Activated naive CD4-positive, alpha-beta T cell treated with anti-CD3 and anti-CD28 coated beads, Interleukin-2, amount 10 ng/mL, durations not matched to agents 7 days and 5 days (primary cell): ENCODE measurements at regions not wholly inside any gene's neighbourhood (a gene's known extent, or its start where the extent isn't known, plus 50 kb on each side); places are given as distances from the start of the nearest gene placed in this dataset.

Experiments used
- CTCF ChIA-PET: fragments of 350-600 bp; sonication (Branson Sonifier 250); formaldehyde crosslinking; loops from one replicate; lab custom pipeline; 2021; ENCODE audit warnings: antibody characterized with exemption; lab: Charles Lee
- DNase-seq: peaks from one replicate; pipeline ENCODE4 v3.0.0-alpha.2; 2020
- H3K27ac Mint-ChIP-seq: one replicate; pipeline ENCODE4 v1.8.0; 2021; ENCODE audit warnings: mild to moderate bottlenecking, moderate library complexity, mixed read lengths
- H3K27me3 Mint-ChIP-seq: one replicate; pipeline ENCODE4 v1.8.0; 2021; ENCODE audit warnings: mild to moderate bottlenecking, mixed read lengths
- H3K36me3 Mint-ChIP-seq: one replicate; pipeline ENCODE4 v1.8.0; 2021; ENCODE audit warnings: mixed read lengths
- H3K4me1 Mint-ChIP-seq: one replicate; pipeline ENCODE4 v1.8.0; 2021; ENCODE audit warnings: mixed read lengths
- H3K4me3 Mint-ChIP-seq: one replicate; pipeline ENCODE4 v1.8.0; 2021; ENCODE audit warnings: mild to moderate bottlenecking, moderate library complexity, mixed read lengths
- H3K9me3 Mint-ChIP-seq: one replicate; pipeline ENCODE4 v1.8.0; 2021; ENCODE audit warnings: mixed read lengths

DNA sequence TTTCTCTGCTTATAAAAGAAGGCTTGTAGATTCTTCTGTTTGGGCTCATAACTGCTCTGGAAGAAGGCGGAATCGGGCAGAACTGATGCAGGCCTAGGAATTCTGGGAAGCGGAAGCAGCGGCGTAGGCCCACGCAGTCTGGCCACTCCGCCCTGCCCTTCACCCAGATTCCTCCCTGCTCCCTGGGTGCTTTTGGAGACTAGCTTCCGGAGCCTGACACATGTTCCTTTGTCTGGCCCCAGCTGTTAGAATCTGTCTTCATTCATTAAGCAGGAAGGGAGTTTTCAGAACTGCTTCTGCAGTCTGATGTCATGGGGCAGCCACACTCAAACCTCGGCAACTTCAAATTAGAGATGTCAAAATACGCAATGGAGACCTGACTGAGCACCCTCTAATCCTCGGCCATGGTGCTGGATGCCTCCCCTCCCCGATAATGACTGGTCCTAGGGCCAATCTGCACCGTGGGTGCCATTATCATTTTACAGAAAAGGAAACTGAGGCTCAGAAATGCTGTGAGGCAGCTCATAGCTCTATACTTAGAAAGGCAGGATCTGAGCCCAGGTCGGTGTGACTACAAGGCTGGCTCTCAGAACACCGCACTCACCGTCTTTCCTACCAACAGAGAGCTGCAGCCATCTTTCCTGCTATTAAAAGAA is 275.7 kb downstream of the MYCN start:
- Mint-ChIP-seq H3K9me3 (no peaks in the 10 kb centered on the region), H3K27ac (no peak overlapping the region), H3K4me3 (no peak overlapping the region), H3K4me1 (no peaks in the 10 kb centered on the region), H3K36me3 (no peaks in the 10 kb centered on the region), H3K27me3 (no peaks in the 10 kb centered on the region)
- CTCF ChIA-PET = no interaction called here
- DNase-seq = no peak

DNA sequence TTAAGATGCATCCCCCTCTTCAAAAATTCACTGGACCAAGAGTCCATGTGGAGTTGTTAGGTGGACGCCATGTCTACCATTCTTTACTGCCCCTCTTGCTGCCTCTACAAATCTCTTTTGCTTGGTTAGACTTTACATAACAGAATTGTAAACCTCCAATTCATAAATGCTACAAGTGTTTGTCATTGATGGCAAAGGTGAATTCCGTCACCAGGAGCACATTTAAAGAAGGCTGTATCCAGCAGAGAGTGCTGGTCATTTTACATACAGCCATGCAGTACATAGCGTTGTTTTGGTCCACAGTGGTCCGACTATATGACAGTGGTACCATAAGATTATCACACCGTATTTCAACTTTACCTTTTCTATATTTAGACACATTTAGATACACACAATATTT is 274.5 kb downstream of the MYCN start:
- no peak overlapping the region for H3K27ac Mint-ChIP-seq
- DNase-seq = no peak
- H3K4me3 Mint-ChIP-seq = no peak overlapping the region
- CTCF ChIA-PET = no interaction called here
- no peaks in the 10 kb centered on the region for H3K36me3 Mint-ChIP-seq
- no peaks in the 10 kb centered on the region for H3K27me3 Mint-ChIP-seq
- H3K4me1 Mint-ChIP-seq = no peaks in the 10 kb centered on the region
- H3K9me3 Mint-ChIP-seq = no peaks in the 10 kb centered on the region

- DNase-seq = no peak
- CTCF ChIA-PET = no interaction called here
- no peak overlapping the region for H3K27ac Mint-ChIP-seq
- H3K36me3 Mint-ChIP-seq = no peaks in the 10 kb centered on the region
- H3K9me3 Mint-ChIP-seq = no peaks in the 10 kb centered on the region
- no peak overlapping the region for H3K4me3 Mint-ChIP-seq
- no peaks in the 10 kb centered on the region for H3K4me1 Mint-ChIP-seq
- H3K27me3 Mint-ChIP-seq = no peaks in the 10 kb centered on the region
Observed at GRCh38 chr2:16214391-16214790, 274.0 kb downstream of the MYCN start.

DNA sequence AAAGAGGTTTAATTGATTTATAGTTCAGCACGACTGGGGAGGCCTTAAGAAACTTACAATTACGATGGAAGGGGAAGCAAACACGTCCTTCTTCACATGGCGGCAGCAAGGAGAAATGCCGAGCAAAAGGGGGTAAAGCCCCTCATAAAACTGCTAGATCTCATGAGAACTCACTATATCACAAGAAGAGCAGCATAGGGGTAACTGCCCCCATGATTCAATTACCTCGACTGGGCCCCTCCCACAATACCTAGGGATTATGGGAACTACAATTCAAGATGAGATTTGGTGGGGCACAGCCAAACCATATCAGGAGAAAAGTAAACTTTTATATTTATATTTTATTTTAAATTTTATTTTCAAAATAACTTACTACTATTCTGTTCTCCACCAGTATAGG is 272.0 kb downstream of the MYCN start:
- no peaks in the 10 kb centered on the region for H3K27me3 Mint-ChIP-seq
- no peak overlapping the region for H3K27ac Mint-ChIP-seq
- H3K9me3 Mint-ChIP-seq = peaks cover 3% of the 10 kb centered on the region
- H3K4me3 Mint-ChIP-seq = no peak overlapping the region
- CTCF ChIA-PET = no interaction called here
- no peaks in the 10 kb centered on the region for H3K36me3 Mint-ChIP-seq
- DNase-seq = no peak
- no peaks in the 10 kb centered on the region for H3K4me1 Mint-ChIP-seq

DNA sequence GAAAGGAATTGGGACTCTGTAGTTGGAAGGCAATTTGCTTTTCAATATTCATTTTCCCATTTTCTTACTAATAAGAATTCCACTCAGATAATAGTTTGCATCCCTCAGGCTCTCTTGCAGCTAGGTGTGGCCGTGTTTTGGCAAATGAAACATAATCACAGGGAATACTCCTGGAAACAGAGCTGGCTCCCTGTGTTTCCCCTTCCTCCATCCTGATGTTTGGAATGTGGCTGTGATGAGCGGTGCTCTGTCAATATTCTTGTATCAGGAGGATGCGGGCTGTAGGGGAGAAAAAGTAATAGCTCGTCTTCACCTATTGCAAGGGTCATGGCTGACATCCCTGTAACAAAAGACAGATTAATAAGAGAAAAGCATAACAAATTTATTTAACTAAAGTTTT is 271.0 kb downstream of the MYCN start:
- Mint-ChIP-seq H3K27me3 (peaks cover 3% of the 10 kb centered on the region), H3K9me3 (peaks cover 3% of the 10 kb centered on the region), H3K4me3 (no peak overlapping the region), H3K27ac (no peak overlapping the region), H3K36me3 (no peaks in the 10 kb centered on the region), H3K4me1 (no peaks in the 10 kb centered on the region)
- CTCF ChIA-PET = no interaction called here
- no peak for DNase-seq

DNA sequence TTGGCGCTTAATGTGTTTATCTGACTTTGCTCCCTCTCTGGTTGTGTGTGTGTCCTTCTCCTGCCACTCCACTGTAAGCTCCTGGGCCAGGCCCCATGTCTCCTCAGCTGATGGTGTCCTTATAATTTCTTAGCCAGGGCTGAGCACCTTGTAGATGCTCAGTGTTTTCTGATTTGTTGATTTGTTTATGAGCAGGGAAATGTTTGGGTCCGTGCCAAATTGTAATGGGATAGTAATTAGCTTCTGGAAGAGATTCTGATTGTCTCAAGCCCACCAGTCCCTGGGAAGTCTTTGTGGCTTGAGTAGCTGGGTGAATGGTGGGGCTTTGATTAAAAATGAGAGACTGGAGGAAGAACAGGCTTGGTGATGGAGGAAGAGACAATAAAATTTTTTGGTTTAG is 270.5 kb downstream of the MYCN start:
- peaks cover 3% of the 10 kb centered on the region for H3K9me3 Mint-ChIP-seq
- no peak overlapping the region for H3K27ac Mint-ChIP-seq
- no peak for DNase-seq
- no peak overlapping the region for H3K4me3 Mint-ChIP-seq
- CTCF ChIA-PET = no interaction called here
- peaks cover 5% of the 10 kb centered on the region for H3K27me3 Mint-ChIP-seq
- no peaks in the 10 kb centered on the region for H3K36me3 Mint-ChIP-seq
- H3K4me1 Mint-ChIP-seq = no peaks in the 10 kb centered on the region

DNA sequence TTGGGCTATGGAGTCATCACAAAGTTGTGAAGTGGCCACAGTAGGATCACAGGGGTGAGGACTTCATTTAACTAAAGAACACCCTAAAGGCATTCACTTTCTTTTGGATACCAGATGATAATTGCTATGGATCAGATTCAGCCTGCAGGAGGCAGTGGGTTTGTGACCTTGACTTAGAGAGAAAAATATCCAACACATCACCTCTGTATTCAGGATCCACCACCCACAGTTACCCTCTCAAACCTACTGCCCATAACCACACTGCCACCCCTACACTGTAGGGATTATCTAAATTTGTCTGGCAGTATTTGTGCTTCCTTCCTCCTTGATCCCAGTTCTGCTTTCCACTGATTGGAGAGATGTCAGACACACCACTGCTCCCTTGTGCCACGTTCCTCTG is 269.4 kb downstream of the MYCN start:
- CTCF ChIA-PET = no interaction called here
- peaks cover 5% of the 10 kb centered on the region for H3K27me3 Mint-ChIP-seq

GRCh38 chr2:16208921-16209320 is 268.6 kb downstream of the MYCN start:
- peaks cover 5% of the 10 kb centered on the region for H3K27me3 Mint-ChIP-seq
- H3K27ac Mint-ChIP-seq = no peak overlapping the region
- CTCF ChIA-PET = no interaction called here
- DNase-seq = no peak
- H3K9me3 Mint-ChIP-seq = peaks cover 3% of the 10 kb centered on the region
- no peaks in the 10 kb centered on the region for H3K36me3 Mint-ChIP-seq
- H3K4me1 Mint-ChIP-seq = no peaks in the 10 kb centered on the region
- no peak overlapping the region for H3K4me3 Mint-ChIP-seq

More for the DNA sequence above, 269.4 kb downstream of the MYCN start:
- Mint-ChIP-seq H3K36me3 (no peaks in the 10 kb centered on the region), H3K27ac (no peak overlapping the region), H3K4me3 (no peak overlapping the region), H3K4me1 (no peaks in the 10 kb centered on the region), H3K9me3 (peaks cover 3% of the 10 kb centered on the region)
- DNase-seq = no peak

GRCh38 chr2:16208241-16208797 is 268.0 kb downstream of the MYCN start:
- CTCF ChIA-PET = no interaction called here
- Mint-ChIP-seq H3K4me3 (no peak overlapping the region), H3K36me3 (no peaks in the 10 kb centered on the region), H3K27me3 (peaks cover 5% of the 10 kb centered on the region), H3K27ac (no peak overlapping the region), H3K9me3 (peaks cover 3% of the 10 kb centered on the region), H3K4me1 (no peaks in the 10 kb centered on the region)
- DNase-seq = no peak

DNA sequence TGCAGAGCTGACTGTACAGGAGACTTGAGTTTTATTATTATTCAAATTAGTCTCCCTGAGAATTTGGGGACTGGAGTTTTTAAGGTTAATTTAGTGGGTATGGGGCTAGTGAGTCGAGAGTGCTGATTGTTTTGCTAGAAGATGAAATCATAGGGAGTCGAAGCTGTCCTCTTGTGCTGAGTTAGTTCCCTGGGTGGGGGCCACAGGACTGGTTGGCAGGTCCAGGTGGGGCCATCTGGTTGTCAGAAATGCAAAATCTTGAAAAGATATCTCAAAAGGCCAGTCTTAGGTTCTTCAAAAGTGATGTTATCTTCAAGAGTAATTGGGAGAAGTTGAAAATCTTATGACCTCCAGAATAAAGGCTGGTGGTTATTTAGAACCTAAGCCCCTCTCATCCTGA is 267.3 kb downstream of the MYCN start:
- peaks cover 5% of the 10 kb centered on the region for H3K27me3 Mint-ChIP-seq
- H3K27ac Mint-ChIP-seq = no peak overlapping the region
- no peaks in the 10 kb centered on the region for H3K4me1 Mint-ChIP-seq
- H3K36me3 Mint-ChIP-seq = no peaks in the 10 kb centered on the region
- DNase-seq = no peak
- H3K9me3 Mint-ChIP-seq = peaks cover 3% of the 10 kb centered on the region
- CTCF ChIA-PET = no interaction called here
- H3K4me3 Mint-ChIP-seq = no peak overlapping the region

GRCh38 chr2:16207151-16207550 is 266.8 kb downstream of the MYCN start:
- Mint-ChIP-seq H3K4me1 (no peaks in the 10 kb centered on the region), H3K27me3 (peaks cover 5% of the 10 kb centered on the region), H3K4me3 (no peak overlapping the region), H3K9me3 (peaks cover 3% of the 10 kb centered on the region), H3K36me3 (no peaks in the 10 kb centered on the region), H3K27ac (no peak overlapping the region)
- DNase-seq = no peak
- CTCF ChIA-PET = no interaction called here

- no peaks in the 10 kb centered on the region for H3K36me3 Mint-ChIP-seq
- no peak overlapping the region for H3K4me3 Mint-ChIP-seq
- DNase-seq = no peak
- no peak overlapping the region for H3K27ac Mint-ChIP-seq
- H3K4me1 Mint-ChIP-seq = no peaks in the 10 kb centered on the region
- H3K9me3 Mint-ChIP-seq = peaks cover 3% of the 10 kb centered on the region
- H3K27me3 Mint-ChIP-seq = peaks cover 5% of the 10 kb centered on the region
- CTCF ChIA-PET = no interaction called here
Observed at GRCh38 chr2:16206191-16206944, 266.0 kb downstream of the MYCN start.

DNA sequence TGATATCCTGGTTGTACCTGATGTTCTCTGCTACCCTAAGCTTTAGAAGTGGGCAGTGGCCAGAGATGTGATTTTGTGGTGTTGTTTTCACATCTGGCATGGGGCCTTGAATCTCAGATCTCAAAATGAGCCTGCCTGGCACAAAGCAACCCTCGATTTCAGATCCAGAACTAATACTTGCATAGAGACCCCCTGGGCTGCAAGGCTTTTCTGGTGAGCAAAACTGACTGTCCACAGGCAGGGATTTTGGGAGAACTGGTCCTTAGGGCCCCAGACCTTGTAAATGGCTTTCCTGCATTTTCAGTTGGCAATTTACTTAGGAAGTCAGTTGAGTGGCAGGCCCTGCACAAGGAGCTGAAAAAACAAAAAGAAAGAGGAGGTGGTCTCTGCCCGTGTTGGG is 265.3 kb downstream of the MYCN start:
- H3K27me3 Mint-ChIP-seq = peaks cover 5% of the 10 kb centered on the region
- H3K36me3 Mint-ChIP-seq = no peaks in the 10 kb centered on the region
- H3K27ac Mint-ChIP-seq = no peak overlapping the region
- H3K4me3 Mint-ChIP-seq = no peak overlapping the region
- no peak for DNase-seq
- CTCF ChIA-PET = no interaction called here
- H3K4me1 Mint-ChIP-seq = no peaks in the 10 kb centered on the region
- H3K9me3 Mint-ChIP-seq = peaks cover 3% of the 10 kb centered on the region

GRCh38 chr2:16204886-16205620 is 264.7 kb downstream of the MYCN start:
- Mint-ChIP-seq H3K27me3 (peaks cover 5% of the 10 kb centered on the region), H3K4me3 (no peak overlapping the region), H3K4me1 (no peaks in the 10 kb centered on the region), H3K27ac (no peak overlapping the region), H3K36me3 (no peaks in the 10 kb centered on the region), H3K9me3 (peaks cover 3% of the 10 kb centered on the region)
- CTCF ChIA-PET = no interaction called here
- no peak for DNase-seq
